Muscle of arm (tissue), 1 donor: ENCODE measurements at regions not wholly inside any gene's neighbourhood (a gene's known extent, or its start where the extent isn't known, plus 50 kb on each side); places are given as distances from the start of the nearest gene placed in this dataset.

Experiments used
- DNase-seq: peaks from one replicate; pipeline ENCODE4 v3.0.0-alpha.2; 2013

DNA sequence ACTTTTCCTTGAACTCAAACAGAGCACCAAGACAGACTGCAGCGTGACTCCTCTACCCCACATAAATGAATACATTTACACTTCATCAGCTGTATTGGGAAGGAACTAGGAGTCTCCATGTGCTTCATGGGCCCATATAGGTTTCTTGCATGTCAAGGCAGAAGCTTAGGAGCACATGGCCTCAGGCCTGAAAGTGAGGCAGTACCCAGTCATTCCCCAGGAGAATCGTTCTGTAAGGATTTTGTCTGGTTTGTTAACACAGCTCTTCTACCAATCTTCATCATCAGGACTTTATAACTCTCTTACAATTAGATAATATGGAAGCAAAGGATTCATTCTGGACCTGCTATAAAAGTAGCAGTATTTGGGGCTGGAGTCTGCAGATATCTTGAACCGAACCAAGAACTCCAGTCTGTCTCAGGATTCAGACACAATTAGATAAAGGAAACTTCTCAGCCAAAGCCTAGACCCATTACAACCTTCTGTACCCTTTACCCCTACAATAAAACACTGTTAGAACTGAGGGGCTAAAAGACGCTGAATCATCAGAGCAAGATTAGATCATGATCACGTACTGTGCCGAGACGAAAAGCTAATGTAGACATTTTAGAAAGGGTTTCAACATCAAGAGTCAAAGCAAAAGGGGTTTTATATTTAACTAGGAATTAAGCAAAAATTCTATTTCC lies 385.5 kb upstream of the SLC30A5 start:
- DNase-seq: no peak

DNA sequence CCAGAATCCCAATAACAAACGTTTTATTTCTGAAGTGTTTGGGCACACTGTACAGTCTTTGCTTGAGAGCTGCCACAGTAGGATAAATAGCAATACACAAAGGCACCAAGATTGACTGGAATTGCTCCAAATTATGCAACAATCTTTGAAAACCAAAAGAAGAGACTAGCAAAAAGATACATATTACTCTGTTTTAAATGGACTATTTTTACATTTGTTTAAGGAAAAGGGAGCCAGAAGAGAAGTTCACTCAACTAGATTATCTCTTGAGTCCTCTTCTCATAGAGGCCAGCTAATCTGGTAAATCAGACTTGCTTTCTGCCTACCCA lies 385.0 kb upstream of the SLC30A5 start:
- no peak for DNase-seq

DNA sequence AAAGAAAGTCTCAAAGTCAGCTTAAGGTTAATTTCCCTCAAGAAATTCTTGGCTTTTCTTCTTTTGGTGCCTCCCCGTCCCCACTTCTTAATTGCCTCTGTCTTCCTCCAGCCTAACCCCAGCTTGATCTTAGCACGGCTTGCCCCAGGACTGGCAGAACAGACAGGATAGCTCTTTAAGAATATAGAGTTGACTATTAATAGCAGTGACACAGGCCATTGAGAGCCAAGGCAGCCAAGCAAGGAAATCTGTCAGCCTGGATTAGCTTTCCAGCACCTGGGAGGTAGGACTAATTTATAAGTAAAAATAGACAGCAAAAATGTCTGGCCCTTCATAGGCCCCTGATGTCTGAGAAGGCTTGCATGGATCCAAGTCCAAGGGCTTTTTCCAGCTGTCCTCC lies 384.6 kb upstream of the SLC30A5 start:
- no peak for DNase-seq

DNA sequence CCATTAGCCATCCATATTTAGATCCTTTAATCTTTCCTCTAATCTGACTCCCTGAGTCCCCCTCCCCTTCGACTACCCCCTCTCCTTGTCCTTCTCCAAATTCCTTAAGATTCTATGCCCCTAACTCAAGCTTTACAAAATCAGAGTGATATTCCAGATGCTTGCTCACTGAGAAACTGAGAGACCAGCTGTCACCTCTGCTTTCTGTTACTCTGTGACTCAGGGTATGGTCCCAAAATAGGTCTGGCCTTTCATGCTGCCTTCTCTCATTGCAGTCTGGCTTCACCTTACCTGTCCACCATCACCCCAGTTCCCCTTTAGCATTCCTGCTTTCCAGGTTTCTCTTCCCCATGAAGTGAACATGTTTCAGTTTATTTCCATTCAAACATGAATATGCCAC lies 383.3 kb upstream of the SLC30A5 start:
- no peak for DNase-seq

DNA sequence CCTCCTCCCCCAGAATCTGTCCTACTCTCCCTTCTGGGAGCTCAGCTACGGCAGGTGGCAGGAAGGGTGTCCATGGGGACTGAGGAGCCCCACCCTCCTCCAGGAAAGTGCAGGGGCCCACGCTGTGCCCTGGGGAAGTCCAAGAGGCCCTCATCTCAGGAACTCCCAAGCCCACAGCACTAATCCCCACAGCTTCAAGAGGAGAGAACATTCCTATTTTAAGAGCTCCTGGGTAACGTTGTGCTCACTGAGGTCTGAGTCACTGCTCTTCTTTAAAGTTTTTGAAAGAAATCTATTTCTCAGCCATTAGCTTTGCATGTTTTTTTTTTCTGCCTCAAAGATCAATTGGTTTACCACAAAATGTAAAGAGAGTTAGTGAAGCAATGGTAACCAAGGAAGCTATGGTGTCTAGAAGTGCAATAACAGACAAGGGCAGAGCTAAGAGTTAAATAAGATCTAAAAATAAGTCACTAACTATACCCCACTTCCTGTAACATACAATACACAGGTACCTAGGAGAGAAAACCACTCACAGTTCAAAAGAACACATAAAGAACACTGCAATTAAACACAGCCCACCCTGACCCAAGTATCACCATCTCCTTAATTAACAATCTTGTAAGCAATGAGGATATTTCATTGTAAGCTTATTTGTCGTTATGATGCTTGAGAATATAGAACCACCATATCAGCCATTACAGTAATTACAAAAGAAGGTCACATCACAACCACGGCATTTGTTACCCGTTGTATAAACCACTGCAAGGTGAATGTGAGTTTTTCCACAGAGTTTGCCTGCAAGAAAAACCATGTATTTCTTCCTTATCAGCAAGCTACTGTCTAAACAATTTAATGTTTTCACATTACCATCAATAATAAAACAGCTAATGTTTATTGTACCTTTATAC lies 382.3 kb upstream of the SLC30A5 start:
- DNase-seq: no peak

DNA sequence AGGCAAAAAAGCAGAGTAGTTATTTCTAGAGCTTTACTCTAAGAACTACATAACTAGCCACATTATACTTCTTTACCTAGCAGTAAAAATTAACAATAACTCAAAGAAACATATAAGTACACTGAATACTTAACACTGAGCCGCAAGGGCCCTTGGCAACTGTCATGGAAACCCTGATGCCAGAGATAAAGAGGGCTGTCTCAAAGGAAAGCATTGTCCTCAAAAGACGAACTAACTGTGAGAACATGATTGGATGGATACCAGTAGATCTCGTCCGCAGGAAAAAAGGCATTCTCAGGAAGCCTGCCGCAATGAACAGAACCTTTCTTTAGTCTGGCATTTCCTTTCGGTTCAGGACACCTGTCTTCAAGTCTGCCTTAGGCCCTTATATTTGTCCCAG lies 379.0 kb upstream of the SLC30A5 start:
- DNase-seq: no peak

DNA sequence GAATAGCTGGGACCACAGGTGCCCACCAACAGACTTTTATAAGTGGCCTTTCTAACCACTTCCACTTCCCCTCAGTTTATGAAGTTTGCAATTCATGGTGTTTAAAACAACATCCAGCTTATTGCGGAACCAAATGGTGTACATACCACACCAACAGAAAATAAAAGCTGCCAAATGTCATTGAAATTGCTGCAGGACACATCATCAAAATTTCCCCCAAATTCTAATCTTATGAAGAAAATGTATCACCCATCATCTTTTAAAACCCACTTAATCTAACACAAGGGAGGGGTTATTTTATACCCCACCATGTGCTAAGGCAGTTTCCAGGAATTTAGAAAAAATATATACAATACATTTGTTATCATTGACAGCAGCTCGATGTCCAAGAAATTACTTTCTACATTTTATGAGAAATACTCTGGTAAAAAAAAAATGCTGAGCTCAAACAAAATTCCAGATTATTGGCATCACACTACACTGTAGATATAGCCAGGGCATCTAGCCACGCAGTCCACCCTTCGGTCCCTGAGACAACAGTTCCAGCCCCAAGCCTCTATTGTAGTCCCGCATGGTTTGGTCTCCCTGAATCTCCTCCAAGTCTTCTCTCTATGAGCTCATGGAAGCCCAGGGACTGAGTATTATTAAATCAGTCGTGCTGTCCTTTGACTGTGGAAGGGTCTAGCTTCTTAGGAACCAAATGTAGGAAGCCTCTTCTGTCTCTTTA lies 372.8 kb upstream of the SLC30A5 start:
- DNase-seq: no peak

DNA sequence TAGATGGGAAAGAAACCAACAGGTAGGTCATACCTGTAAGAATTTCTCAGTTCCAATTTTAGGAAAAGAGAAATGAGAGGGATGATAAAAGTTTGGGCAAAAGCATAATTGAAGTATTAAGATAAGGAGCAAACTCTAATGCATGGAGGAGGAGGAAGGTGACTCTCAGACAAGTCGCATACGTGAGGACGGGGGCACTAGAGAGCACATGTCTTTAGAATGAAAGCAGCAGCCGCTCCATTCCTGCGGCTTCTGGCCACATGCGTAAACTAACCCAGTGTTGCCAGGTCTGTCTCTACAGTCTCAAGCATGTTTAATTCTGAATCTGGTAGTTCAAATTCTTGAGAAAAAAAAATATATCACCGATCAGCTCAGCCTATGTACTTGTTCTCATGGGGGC lies 371.5 kb upstream of the SLC30A5 start:
- no peak for DNase-seq

DNA sequence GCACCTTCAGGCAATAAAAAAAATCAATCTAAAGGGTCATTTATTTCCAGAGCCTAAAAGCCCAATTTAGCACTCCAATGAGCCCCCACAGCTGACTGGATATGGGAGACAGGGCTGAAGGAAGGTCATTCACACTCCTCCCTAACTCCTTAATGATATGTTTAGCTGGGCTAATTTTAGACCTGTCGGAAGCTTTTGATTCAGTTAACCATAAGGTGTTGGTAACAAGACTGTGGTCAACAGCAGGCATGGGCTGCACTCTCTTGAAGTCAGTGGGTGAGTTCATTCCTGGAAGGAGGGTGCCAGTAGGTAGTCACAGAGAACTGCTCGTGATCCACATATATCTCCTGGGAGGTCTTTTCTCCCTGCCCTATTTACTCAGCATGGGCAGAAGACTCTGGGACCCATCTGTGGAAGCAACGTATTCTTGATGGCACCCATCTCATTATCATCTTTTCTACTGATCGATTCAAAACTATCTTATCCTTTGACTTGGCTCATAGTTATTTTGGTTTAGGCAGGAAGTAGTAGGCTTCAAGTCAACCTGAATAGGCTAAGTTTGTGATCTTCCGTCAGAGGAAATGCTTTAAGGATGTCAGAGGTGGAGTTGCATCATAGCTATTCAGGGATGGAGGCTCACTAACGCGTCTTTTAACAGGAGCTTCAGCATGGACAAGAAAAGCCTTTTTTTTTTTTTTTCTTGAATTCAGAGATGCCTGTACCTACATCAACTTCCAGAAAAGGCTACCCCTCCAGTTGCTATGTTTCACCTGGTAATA lies 367.7 kb upstream of the SLC30A5 start:
- no peak for DNase-seq

DNA sequence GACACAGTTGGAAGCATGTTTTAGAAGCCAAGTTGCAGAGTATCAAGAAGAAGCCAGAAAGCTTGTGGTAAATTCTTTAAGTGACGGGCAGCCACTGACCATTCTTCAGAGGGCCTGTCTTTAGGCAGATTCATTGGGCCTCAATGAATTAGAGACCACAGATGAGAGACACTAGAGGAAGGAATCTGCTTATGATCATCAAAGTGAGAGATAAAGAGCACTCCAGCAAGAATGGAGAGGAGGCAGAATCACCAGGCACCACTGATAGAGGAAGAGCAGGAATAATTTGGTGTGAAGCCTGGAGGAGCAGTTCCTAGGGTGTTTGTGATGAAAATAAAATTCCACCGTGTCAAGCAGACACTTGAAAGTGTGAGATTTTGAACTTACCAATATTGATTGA lies 365.9 kb upstream of the SLC30A5 start:
- DNase-seq: no peak

DNA sequence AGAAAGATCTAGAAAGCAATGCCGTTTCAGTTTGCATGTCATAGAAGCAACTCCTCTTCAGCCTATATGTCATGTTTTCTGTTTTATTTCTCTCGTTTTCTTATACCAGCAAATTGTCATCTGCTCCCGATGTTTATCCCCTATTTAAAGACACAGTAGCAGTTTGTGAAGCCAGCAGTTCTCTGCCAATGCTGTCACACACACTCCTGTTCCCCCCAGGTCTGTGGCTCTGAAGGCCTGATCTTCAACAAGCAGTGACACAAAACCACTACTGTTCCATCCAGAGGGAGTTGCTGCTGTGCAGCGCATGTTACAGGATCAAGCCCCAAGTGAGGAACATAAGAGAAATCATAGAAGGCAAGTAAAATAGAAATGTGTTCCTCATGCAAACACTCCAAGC lies 364.1 kb upstream of the SLC30A5 start:
- DNase-seq: no peak

DNA sequence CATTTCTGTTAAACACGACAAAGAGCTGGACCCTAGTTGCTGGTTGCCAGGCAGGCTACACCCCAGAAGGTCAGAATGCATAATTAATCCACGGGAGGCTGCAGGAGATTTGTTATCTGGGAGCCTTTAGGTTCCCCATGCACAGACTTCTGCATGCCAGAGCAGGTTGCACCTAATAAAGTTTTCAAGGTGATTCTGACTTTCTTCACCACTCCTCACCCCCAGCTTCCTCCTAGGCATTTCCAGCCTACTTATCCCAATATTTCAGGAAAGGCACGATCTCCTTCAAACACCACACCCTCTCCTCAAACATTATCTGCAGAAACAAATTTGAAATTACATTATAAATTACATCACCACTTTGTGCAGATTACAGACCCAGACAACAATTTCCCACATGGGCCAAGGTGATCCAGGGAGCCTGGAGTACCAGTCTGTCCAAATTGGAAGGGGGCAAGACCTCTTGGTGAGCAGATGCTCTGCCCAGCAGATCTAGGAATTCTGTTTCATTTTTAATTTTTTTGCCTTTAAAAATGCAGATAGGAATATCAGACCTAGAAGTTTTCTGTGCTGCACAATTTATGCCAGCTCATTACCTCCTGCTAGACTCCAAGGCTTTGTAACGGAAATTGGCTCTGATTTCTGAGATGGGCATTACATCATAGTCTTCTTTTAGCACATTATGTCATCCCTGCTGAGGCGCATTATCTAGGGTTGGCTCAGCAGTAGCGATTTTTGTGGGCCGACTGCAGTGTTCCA lies 363.4 kb upstream of the SLC30A5 start:
- peak; percentile 89 for DNase-seq

DNA sequence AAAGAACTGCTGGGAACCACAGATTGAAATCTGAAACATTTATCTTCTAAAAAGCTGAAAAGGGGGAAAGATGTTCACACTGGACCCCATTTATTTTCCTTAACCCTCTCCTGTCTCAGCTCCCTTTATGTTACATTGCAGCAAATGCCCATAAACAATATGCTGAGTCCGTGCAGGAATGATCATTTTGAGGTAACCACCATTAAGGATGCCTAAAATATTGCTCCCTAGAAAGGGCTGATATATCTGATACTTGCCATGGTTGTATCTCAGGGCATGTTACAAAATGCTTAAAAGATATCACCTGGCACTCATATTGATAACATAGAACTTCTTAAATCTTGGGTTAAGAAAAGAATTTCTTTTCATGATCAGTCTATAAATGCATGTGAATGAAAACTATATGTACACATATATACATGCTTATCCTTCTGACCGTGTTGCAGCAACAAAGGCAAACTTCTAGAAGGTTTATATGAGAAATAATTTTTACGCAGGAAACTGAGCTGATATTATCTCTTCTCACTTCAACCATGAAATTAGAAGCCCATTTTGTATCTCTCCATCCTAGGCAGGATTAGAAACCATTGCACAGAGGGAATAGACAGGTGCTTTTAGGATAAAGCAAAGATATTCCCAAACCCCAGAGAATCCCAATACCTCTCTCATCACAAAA lies 362.7 kb upstream of the SLC30A5 start:
- DNase-seq: no peak

DNA sequence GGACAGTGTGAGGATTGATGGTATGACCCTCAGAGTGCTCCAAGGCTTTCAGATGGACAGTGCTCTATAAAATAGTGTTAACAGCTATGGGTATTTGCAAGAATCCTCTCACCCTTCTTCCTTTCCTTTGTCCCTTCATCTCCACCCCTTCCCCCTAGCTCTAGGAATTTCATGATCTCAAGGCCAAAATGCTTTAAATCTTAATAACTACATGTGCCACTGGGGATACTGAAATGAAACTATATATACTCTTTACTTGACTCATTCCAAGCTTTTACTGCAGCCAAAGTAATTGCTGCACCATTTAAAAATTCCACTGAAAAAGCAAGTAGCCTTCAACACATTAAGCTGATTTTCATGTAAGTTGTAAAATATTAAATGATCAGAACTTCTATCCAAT lies 361.6 kb upstream of the SLC30A5 start:
- no peak for DNase-seq

DNA sequence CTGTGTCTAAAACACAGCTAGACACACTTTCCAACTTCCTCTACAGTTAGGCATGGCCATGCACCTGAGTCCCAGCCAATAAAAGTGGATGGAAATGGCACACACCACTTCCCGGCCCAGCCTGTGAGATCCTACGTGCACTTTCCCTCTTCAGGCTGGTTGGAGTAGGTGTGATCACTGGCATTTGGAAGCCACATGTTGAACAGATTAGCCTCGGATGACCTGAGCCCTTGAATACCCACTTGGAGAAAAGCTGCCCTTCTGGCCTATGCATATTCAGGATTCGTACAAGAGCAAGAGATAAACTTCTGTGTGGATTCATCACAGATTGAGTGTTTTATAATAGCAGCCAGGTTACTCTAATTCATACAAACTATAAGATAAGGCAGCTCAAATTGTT lies 359.0 kb upstream of the SLC30A5 start:
- DNase-seq: no peak

DNA sequence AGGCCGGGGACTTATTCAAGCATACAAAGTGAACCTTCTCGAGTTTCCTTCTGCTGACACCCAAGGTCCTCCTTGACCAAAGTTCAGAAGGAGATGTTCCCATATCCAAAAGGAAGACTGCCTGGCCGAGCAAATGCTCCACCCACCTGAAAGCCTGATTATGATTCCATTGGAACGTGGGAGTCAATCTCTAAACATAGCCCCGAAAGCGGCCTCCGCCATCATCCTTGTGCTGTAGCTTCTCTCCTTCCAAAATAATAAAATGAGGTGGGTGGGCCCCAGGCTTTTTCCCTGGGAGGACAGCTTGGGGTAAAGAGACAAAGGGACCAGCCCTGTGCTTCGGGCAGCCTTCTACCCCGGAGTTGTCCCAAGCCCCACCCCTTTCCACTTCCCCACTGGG lies 355.6 kb upstream of the SLC30A5 start:
- DNase-seq: no peak

DNA sequence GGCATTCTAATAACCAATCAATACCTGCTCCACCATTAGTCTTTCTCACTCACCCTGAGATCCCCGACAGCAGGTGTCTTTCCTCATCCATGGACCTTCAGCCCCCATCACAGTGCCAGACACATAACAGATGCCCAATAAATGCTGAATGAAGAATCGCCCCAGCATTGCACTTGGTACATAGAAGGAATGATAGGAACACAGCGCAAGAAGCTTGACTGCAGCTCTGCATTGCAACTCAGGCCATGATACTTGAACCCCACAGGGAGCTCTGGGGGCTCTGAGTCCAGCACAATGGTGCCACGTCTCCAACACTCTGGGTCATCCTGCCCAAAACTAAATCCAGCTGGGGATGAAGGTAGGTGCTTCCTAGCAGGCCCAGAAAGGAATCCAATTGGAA lies 355.0 kb upstream of the SLC30A5 start:
- no peak for DNase-seq

DNA sequence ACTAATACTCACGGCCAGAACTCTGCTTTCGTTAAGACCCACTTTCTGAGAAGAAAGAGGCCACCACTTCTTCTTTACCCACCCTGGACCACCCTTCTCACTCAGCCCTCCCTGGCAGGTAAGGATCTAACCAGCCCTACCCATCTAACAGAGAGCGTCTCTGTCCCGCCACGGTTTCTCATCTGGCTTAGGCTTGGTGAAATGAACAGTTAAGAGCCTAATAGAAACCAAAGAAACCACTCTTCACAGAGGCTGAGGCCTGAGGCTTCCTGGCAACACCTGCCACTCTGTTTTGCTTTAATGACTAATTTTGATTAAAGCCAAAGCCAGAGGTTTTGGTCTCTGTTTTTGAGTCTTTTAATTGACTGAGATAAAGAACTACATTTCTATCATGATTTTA lies 354.1 kb upstream of the SLC30A5 start:
- no peak for DNase-seq

DNA sequence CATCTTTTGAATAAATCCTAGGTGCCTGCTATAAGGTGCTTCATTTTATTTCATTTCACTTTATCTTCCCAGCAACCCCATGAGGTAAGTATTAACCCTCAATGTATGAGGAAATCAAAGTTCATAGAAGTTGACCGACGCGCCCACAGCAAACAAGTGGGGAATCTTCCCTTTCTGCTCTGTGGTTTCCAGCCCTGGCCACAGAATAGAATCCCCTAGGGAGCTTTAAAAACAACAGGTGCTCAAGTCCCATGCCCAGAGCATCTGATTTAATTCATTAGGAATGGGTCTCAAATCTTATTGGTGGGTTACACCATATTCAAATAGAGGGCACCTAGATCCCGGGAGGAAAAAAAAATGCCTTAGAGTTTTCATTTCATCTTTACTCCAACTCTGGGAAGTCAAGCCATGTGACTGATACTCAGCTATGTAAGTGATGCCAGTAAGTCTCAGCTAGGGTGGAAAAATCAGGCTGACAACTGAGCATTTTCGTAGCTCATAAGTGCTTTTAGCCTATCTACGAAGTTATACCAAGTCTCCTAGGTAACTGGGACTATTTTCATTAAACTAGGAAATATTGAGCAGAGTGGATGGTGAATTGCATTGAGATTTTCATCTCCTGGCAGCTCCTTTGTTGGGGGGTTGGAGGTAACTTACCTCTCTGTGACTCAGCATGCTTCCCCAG lies 353.4 kb upstream of the SLC30A5 start:
- DNase-seq: no peak

DNA sequence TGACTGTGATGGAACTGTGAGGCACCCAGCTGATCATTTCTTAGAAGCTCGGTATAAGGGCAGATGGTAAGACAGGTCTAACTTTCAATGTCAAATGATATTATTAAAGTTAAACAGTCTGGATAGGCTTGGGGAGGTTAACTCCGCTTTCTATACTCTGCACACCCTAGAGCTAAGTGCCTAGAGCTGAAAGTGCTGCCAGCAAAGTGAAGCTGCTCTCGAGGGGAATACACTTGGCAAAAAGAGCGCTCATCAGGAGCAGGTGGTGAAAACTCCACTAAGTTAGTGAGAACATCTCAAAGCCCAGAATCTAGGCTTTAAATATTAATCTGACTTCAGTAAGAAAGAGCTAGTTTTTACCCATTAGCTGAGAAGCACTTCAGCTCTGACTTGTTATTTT lies 349.6 kb upstream of the SLC30A5 start:
- no peak for DNase-seq
